HG02885 (cell line): ENCODE measurements at regions not wholly inside any gene's neighbourhood (a gene's known extent, or its start where the extent isn't known, plus 50 kb on each side); places are given as distances from the start of the nearest gene placed in this dataset.

ENCODE experiments used
- ATAC-seq: cut with Tn5 transposase; IDR thresholded peaks from one replicate; pipeline ENCODE4 v1.9.1; 2021; ENCODE audit warnings: mild to moderate bottlenecking; ENCODE audit not compliant: unreplicated experiment, poor library complexity

DNA sequence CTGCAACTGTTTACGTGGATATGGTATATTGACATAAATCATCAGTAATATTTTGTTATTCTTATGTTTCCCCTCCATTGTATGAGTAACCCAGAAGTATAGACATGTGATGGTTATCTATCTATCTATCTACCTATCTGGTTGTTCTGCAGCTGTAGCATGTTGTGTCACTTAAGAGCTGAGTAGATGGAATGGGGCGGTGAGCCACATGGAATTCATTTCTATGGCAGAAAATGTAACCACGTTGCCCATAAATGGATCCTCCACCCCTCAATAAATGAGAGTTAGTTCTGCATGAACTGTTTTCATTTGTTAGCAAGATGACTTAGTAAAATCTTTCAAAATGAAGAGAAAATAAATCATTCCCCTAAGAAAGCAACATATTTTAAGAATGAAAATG is 553.2 kb downstream of the MAT2B start:
- no peak for ATAC-seq

DNA sequence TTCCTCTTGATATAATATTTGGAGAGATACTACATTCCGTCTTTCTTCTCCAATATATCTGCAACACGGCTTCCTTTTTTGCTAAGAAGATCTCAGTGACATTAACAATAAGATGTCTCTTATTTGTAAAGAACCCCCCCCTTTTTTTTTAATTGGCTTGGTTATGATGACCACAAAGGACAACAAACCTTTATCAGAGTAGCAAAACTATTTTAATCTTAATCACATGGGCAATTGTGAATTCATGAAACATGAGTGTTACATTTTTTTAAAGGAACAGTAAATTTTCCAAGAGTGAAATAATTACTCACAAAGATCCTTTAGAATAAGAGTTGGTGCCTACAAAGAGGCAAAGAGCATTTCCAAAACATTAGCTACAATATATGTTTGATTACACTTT is 554.1 kb downstream of the MAT2B start:
- ATAC-seq, result no peak

DNA sequence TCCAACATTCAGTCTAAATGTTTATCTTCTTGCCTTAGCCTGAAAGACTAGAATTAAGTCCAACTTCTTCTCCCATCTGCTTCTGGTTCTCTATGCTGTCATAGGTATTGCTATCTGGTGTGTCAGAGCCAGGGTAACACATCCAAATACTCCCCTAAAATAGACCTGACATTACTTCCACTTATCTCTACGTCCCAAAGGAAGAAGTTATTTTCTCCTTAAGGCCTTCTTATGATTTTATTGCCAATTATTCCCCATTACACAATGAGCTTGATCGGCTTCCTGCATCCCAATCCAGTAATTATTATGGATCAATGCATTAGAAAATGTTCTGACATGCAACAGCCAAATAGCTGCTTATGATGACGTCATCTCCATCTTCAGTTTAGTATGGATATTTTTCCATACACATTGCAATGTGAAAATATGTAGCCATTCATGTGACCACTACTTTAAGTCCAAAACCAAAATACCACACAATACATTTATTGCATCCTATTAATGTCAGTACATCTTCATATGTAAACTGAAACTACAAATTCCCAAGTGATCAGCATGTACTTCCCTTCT is 555.5 kb downstream of the MAT2B start:
- no peak for ATAC-seq

DNA sequence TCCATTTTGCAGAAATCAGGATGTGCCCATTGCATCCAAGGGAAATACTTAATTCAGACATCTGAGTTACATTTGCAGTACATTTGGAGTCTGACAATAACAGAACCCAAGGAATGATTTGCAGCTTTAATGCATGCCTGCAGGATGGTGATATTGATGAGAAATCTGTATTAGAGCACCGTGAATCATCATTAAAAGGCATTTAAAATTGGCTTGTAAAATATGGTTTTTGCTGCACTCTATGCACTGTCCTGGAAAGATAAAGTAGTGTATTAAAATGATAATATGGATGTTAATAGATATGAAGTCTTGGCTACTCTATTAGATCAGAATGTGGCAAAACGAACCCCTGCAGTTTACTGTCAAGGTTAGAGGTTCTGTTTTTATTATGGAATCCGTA is 556.9 kb downstream of the MAT2B start:
- no peak for ATAC-seq

DNA sequence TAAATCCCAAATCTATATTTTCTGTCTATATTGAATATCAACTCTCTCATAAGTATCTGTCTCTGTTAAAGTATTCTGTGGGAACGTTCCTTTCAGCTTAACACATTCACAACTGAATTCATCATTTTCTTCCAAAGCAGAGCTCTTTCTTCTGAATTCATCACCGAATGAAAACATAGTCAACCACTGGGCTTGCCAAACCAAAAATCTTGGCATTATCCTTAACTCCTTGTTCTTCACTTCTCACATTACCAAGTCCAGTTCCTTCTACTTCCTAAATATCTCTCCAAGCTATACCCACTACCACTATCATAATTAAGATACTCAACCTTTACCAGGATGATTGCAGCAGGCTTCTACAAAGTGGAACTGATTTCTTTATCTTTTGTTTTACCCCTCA is 559.8 kb downstream of the MAT2B start:
- no peak for ATAC-seq

DNA sequence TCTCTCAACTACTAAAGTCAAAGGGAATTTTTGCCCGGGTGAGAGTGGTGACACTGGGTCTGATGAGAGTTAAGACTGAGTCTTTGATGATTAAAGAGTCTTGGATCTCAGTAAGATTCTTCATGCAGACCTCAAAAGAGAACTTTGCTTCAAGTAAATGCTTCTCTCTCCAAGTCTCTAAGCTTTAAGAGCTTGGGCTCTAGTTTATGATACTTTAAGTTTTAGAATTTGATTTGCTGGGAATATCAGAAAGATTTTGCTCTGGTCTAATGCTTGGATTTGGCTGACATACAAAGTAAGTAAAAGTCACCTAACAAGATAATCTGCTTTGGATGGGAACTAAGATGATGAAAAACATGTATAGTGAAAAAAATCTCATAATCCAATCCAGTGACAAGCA is 566.3 kb downstream of the MAT2B start:
- no peak for ATAC-seq

DNA sequence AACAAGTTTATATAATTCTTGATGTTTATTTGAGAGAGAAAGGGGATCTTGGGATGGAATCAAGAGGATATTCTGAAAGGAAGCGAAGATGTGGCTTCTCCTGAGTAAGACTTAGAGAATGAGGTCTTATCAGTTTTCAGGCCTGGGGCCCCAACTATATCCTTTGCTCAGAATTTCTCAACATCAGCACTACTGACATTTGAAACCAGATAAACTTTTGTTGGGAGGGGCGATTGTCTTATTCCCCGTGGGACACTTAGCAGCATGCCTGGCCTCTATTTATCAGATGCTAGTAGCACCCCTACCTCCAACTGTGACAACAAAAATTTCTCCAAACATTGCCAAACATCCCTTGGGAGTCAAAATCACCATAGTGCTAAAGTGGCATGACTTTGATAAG is 567.7 kb downstream of the MAT2B start:
- ATAC-seq, result no peak

DNA sequence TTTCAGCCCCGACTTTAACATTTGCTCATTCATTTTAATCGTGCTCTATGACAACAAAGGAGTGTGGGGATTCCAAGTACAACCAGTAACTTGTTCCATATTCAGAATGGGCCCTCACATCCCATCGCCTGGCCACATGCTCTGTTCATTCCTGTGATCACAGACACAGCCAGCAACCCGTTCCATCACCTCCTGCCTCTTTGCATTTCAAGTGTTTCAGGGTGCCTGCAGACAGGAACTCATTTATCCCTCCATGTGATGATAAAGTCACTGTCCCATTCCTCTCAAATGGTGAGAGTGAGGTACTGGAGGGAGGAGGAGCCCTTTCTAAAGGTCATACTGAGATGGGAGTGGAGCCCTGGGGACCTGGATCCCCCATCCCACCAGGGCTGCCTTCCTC is 571.1 kb downstream of the MAT2B start:
- ATAC-seq, result no peak

DNA sequence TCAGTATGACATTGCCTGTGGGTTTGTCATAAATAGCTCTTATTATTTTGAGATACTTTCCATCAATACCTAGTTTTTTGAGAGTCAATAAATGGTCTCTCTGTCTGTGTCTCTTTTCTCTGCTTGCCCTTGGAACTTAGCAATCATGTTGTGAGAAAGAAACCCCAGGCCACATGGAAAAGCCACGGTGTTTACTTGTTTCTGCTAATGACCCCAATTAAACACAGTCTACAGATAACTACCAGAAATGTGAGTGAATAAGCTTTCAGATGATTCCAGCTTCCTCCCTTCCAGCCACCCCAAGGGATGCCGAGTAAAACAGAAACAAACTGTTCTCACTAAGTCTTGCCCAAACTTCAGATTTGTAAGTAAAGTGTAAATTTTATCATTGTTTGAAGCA is 584.9 kb downstream of the MAT2B start:
- ATAC-seq, result no peak

DNA sequence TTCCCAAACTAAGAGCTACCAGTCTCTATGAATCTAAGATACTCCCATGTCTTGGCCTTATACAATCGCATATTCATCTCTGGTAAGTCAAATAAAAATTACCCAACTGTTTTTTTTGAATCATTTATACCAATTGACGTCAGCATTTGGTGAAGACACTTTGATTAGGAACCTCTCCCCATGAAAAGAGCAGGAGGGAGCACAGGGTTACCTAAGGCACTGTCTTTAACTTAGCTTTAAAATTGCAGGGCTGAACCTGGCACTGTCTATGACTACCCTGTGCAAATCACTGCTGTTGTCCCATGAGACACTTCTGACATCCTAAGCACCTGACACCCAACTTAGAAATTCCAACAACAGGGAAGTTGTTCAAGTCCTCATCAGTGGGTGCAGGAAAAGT is 586.4 kb downstream of the MAT2B start:
- no peak for ATAC-seq

DNA sequence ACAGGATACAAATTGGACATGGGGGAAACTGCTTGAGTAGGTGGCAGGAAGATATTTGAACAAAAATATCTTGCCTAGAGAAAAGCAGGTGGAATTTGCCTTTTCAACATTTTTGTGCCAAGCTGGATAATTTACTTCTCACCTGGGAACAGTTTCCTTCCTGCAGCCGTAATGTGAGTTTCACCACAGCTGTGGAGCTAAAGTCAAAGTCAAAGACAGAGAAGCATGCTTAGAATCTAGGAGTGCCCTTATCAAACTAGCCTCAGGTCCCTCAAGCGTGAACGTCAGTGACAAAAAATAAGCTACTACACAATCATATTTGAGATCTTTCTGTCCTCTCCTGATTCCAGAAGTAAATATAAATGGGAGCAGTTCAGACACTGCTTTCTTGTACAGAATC is 588.9 kb downstream of the MAT2B start:
- no peak for ATAC-seq

DNA sequence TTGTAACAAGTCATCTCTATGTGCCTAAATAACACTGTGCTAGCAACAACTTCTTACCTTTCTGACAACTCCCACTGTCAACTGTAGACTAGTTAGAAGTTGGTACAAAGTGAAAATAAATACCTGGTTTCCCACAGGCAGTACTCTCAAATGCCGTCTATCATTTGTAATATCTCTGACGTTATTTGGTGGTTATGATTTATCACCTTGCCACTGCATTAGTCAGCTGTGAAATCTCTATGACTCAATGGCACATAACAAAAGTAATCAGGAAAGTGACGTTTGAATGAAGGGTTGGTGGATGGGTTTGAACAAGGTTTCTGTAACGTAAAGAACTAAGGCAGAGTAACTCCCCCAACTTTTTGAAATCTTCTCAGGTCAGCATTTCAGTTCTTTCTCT is 592.3 kb downstream of the MAT2B start:
- no peak for ATAC-seq

DNA sequence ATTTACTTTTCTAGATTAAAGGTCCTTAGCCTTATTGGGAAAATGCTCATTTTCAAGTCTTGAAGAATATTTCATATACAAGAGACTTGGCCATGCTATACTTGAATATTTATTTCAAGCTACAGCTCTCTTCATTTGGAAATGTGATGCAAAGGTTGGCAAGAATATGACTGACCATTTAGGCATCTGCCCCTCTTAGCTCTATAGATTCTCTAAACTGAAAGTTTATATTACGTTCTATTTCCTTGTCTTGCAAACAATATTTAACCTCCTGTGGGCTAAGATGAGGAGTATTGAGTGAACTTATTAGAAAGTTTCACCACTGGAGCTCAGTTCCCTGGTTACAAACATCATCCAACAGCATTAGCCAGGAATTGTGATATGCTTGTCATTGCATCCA is 593.1 kb downstream of the MAT2B start:
- no peak for ATAC-seq

DNA sequence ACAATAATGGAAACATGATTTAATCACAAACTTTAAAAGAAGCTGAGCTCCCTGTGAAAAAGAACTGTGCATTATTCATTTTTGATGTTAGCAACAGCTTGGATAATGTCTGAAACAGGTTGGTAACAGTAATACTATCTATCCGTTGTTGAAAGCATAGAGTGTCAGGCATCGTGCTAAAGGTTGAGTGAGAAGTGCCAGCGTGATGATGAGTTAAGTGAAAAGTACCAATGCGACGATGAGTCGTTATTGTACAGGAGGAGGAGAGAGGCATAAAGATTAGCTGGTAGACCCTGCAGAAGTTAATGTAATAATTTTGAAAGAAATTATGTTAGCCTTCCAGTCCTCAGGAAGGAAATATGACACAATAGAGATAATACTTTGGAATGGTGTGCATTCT is 593.6 kb downstream of the MAT2B start:
- no peak for ATAC-seq

DNA sequence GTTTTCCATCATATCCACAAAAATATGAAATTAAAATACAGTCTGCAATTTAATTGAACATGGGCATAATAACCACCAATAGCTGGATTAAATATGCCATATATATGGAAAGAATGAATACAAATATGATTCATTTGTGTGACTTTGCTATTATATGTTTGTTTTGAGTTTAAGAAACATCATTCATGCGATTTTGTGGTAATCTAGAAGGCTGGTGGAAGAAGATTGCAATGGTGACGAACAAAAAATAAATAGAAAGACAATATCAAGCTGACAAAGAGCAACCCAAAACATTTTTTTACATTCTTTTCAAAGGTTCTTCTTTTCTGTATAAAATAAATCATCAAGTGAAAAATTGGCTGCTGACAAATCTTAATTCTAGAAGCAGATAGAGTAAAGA is 610.0 kb downstream of the MAT2B start:
- no peak for ATAC-seq

DNA sequence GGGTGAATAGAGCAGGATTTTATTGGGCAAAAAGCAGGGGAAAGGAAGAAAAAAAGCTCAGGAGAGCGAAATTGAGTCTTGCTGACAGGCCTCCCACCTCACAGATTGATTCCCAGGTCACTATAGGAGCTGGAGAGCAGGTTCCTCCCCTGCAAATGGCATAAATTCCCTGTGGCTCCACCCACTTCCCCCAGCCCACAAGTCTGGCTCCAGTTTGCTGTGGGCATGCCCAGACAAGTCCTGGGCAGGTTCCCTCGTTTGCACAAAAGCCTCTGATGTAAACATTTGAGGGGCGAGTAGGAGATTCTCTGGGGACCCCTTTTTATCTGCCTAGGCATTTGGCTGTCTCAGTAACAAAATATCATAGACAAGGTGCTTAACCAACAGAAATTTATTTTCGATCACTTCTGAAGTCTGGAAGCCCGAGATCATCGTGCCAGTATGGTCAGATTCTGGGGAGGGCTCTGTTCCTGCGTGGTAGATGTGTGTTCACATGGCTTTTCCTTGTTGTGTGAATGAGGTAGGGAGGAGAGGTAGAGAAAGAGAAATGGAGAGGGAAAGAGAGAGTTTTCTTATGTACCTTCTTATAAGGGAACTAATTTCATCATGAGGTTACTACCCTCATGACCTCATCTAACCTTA is 614.5 kb downstream of the MAT2B start:
- ATAC-seq, result peak; percentile 93

DNA sequence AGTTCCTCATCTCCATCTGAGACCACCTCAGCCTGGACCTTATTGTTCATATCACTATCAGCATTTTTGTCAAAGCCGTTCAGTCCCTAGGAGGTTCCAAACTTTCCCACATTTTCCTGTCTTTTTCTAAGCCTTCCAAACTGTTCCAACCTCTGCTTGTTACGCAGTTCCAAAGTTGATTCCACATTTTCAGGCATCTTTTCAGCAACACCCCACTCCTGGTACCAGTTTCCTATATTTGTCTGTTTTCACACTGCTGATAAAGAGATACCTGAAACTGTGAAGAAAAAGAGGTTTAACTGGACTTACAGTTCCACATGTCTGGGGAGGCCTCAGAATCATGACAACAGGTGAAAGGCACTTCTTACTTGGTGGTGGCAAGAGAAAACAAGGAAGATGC is 622.1 kb downstream of the MAT2B start:
- ATAC-seq, result no peak

DNA sequence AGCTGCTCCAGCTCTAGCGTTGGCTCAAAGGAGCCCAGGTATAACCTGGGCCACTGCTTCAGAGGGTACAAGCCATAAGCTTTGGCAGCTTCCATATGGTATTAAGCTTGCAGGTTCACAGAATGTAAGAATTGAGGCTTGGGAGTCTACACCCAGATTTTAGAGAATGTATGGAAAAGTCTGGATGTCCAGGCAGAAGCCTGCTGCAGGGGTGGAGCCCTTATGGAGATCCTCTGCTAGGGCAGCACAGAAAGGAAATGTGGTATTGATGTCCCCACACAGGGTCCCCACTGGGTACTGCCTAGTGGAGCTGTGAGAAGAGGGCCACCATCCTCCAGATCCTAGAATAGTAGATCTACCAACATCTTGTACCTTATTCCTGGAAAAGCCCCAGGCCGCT is 626.9 kb downstream of the MAT2B start:
- ATAC-seq, result no peak

DNA sequence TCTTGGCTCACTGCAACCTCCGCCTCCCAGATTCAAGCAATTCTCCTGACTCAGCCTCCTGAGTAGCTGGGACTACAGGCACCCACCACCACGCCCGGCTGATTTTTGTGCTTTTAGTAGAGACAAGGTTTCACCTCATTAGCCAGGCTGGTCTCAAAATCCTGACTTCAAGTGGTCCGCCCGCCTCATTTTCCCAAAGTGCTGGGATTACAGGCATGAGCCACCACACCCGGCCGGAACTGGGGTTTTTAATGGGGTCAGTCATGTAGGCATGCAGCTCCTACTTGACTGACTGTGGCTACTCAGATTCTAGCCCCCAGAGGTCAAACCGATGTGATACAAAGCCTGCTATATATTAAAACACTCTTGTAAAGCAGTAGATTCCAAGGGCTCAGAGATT is 631.7 kb downstream of the MAT2B start:
- no peak for ATAC-seq

DNA sequence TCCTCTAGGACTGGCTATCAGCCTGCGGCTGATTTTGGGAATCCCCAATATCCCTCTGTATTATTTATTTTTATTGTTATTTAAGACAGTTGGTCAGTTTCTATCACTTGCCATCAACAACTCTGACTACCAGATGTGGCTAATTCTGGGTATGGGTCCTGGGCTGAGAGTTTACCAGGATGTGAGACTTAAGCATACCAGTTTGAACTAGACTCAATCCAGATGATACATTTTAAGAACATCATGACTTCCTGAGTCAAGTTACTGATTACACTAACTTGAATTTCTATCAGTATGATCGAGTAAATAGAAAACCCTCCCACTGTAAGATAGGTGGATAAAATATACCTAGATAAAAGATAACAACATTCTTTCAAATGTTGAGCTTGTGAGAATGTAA is 634.0 kb downstream of the MAT2B start:
- no peak for ATAC-seq

DNA sequence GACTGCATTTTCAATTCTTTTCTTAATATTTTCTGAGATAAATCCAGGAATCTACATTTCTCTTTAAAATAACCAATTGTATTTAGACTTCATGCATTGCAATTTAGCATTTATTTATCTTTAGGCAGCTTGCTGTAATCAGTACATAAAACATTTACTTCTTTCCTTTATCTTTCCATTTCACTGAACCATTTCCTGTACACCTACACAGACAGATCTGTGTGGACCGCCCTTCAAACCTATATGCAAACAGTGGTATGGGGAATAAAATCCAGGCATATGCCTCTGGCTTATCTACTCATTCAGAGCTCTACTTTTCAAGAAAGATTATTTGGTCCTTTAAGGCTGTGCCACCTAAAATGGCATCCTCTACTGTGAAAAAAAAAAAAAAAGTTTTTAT is 640.0 kb downstream of the MAT2B start:
- no peak for ATAC-seq

DNA sequence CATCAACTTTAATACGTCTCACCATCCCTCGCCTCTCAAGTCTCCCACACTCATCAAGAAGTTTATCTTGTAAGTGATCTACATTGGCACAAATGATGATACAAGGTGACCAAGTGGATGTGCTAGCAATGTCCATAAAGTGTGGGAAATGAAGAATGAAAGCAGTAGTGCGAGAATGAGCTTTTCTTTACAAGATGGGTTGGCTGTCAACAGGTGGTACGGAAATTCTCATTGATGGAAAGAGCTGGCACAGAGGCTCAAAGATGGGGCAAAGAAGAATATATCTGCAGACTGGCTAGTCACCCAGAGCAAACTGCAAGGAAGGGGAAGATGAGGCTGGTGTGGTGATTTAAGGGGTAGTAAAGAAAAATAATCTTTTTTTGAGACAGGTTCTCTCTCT is 640.8 kb downstream of the MAT2B start:
- ATAC-seq, result no peak

DNA sequence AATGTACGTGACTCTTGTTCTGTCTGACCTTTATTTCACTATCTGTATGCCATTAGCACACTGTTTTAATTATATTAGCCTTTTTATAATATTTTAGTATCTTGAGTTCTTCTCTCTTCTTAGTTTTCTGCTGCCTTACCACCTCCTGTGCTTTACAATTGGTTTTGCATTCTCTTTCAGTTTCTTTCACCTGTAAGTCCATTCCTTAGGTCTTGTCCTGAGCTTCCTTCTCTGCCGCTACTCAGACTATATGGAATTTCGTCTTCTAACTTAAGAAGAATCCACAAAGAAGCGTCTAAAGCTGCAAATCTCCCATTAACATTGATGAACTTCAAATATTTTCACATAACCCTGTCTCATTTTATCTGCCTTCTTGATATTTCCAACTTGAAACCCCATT is 642.9 kb downstream of the MAT2B start:
- no peak for ATAC-seq
